ENCODE measurements at regions not wholly inside any gene's neighbourhood (a gene's known extent, or its start where the extent isn't known, plus 50 kb on each side); places are given as distances from the start of the nearest gene placed in this dataset.

- TF ChIP-seq CTCF (IDR thresholded peaks at IDR 0.05) (no peak), POLR2AphosphoS5 (IDR thresholded peaks at IDR 0.05; ENCODE audit: insufficient read depth in 1 of 2, low read depth in 1 of 2) (no peak), POLR2A (IDR thresholded peaks at IDR 0.05) (no peak)
Measured at GRCh38 chr2:104786821-104787220, 67.1 kb upstream of the POU3F3 start.
